CD4-positive, alpha-beta T cell treated with Interleukin-6 at 100 ng/mL for 8 hours (primary cell): ENCODE measurements at regions not wholly inside any gene's neighbourhood (a gene's known extent, or its start where the extent isn't known, plus 50 kb on each side); places are given as distances from the start of the nearest gene placed in this dataset.

ENCODE experiments used
- DNase-seq: peaks from one replicate; pipeline ENCODE4 v3.0.0-alpha.2; 2020; ENCODE audit warnings: mixed read lengths, low spot score

DNA sequence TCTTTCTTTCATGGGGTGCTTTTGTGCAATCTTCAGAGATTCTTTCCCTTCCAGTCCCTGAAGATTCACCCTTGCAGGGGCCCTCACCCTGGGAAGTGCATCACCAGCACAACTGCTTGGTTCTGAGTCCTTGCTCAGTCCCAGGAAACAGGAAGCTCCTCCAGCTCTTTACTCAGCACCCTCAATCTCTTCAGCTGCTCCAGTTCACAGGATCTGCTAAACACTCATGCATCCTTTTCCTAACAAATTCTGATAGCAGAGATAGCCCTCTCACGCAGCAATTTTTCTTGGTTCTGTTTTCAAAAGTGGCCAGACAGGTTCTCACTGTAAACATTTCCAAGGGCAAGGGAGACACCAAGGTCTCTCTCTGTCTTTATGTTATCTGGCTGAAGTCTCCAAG lies 823.1 kb downstream of the LIG4 start:
- no peak for DNase-seq

DNA sequence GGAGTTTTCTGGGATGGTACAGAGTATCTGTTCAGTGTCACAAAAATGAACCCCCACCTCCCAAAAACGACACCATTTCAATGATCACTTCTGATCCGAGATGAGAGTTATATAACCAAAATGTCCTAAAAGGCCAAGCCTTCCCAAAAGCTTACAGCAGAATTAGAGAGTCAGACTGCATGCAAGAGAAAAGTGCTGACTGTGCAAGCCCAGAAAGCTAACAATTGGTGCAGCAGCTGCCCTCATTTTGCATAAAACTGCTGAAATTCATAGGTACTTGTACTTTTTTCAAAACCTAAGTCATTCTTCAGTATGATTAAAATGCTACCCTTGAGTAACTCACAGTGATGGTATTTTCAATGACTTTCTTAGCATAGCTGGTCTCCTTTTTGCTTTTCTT lies 819.6 kb upstream of the ARGLU1 start:
- DNase-seq, result no peak

DNA sequence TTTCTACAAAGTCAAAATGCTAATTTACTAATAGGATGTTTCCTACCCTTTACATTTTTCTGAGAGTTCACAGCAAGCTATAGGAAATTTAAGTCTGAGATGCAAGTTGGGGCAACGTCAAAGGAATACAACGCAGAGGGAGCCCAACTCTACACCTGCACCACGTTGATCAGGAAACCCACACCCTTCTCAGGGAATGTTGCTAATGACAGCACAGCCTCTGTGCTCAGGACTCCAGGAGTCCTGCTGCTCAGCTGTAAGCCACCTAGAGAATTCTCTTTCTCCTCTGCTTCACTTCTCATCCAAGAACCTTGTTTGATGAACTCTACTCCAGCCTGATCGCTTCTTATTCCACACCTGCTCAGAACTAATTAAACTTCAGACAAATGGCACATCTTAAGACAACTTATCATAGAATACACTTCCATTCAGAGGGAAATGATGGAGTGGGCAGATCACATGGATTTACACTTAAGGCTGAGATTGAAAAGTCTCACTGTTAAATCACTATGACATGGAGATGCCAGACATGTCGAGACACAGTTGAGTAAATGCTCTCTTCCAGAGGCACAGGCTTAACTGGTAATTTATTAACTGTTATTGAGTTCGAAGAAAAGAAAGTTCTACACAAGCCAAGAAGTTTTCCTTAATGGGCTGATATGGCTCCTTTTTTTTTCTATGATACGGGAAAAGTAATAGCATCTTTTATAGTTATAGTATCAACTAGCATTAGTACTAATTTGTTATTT lies 811.6 kb upstream of the ARGLU1 start:
- DNase-seq, result no peak

DNA sequence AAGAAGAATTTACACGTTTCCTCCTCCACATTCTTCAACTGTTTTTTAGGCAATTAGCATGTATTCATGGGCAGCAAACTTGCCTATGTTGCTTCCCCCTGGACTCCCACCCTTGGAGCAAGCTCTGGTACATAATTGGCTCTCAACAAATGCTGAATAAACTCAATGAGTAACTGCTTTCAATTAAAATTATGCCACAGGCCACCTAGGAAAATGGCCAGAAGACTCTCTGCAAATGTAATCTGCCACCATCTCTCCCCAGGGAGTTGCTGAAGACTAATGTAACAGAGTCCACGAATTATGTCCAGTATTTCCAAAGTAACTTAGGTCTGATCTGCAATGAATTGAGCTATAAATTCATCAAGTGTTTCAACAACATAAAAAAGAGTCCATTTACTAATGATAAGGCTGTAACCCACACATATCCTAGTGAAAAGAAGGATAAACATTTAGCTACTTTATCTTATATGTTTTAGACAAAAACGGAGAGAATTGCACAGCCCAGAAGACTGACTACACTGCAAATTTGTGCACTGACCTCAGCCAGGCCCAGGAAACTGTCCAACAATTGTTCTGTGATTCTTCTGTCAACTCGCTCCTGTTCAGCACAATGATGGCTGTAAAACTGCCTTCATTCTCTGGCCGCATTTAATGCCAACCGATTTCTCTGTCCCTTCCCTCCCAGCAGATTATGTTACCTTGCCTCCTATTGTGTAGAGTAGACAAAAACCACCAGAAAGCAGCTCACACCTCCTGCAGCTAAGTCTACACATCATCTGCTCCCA lies 808.6 kb upstream of the ARGLU1 start:
- DNase-seq, result no peak

DNA sequence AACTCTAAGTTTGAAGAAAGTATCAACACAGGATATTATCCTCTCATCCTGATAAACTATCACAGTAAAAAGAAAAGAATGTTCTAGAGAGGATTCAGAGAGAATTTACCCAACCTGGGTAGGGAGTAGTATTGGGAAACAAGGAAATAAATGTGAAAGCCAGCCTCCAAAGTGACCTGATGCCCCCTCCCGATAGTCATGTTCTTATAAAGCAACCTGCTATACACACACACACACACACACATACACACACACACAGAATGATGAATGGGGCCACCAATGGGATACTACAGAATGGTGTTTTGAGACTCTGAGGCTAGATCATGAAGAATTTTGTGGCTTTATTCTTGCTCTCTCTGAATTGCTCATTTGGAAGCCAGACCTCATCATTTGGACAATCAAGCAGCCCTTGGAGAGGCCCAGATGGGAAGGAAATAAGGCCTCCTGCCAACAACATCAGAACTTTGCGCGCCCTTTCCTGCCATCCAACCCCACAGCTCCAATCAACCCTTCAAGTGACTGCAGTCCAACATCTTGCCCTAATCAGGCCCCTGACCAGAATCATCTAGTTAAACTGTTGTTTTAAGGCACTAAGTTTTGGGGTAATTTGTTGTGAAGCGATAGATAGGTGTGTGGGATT lies 807.9 kb upstream of the ARGLU1 start:
- no peak for DNase-seq

DNA sequence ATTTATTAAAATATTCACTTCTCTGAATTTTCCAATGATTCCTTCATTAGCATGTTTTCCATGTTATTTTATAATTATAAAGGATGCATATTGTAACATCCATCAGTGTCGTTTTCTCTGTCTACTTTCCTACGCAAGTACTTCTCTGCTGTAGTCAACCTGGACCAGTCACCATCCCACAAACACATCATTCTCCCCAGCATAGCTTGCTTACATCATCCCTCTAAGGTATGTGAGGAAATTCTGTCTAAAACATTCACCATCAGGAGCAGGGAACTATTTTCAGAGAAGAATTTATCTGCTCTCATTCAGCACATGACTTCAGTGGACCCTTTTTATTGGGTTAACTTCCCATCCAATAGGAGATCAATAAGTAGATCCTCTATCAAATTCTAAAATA lies 806.1 kb upstream of the ARGLU1 start:
- DNase-seq, result no peak

DNA sequence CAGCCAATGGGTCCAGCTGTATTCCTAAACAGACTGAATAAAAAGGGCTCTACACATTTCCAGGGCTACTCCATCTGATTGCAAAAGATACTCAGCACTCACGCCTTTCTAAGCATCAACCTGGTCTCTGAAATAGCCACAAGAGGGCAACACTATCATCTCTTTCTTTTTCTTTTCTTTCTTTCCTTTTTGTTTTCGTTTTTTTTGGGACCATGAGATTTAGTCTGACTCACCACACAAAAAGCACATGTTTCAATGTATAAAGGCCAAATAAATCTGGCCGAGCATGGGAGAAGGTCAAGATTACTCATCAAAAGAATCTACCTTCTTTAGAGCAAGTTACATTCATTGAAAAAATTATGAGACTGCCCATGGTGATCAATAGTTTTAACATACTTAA lies 805.6 kb upstream of the ARGLU1 start:
- DNase-seq, result no peak

DNA sequence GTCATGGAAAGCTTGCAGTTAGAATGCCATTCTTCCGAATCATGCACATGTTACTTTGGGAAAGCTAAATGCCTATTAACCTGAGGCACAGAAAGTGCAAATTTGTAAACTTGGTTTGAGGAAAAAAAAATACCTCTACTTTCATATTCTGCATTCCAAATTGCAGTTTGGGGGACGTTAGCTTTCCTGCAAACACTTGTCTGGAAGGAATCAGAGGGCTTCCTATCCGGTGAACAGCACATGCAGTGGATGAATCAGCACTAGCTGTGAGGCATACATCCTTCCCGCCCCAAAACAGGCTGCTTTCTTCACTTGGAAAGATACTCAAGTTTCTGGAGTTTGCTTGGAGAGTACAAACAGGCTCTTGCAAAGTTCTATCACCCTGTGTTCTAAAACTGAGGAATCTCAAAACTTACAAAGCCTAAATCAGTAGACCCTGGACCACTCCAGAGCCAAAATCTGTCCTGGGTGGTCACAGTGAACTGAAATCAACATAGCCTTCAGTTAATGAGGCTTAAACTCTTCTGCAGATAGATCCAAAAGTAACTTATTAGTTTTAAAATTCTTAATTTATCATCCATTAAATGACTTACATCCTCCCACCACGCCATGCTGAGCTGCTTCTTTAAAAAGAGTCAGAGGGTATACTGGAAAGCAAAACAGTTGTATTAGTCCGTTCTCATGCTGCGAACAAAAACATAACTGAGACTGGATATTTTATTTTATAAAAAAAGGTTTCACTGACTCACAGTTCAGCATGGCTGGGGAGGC lies 802.3 kb upstream of the ARGLU1 start:
- no peak for DNase-seq

DNA sequence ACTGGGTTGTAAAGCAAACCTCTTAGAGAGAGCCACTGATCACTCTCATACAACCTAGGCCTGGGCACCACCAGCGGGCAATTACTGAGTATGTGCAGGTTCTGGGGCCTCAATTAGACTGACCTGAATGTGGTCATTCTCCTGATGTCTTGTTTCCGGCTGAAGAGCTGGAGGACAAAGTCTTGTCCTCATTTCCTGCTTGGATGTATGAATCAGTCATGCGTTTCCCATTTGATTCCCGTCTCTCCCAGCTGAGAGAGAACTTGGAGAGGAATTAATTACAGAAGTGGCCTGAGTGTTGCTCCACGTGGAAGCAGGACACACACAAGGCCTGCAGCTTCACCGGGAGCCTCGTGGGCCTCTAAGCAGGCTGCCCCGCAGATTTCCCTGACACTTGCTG lies 799.3 kb upstream of the ARGLU1 start:
- no peak for DNase-seq

DNA sequence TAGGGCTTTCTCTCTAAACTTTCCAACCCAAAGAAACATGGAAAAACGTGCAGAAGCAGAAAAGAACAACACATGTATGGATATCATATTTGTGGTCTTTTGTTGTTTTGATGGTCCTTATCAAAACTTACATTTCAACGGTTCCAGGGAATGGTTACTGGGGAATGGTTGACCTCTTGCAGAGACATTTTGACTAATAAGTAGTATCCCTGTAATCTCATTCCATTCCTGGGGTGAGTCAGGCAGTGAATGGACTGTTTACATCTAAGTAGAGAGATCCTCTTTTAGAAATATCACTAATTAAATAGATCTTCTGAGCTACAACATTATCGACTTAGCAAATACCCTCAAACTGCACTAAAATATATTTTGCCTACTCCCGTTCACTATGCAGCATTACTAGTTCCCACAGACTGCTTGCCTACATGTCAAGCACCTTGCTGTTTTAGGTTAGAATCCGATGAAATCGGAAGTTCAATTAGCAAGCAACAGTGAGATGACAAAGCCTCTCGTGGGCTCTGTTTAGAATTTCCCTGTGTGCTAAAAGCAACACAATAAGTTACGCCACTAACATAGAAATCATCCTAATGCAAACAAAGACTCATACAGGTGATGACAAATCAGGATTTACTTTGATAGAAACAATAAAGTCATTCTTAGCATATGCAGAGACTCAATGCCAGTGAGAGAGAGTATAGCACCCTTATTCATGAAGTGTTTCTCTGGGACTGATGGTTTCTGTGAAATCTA lies 797.7 kb upstream of the ARGLU1 start:
- no peak for DNase-seq

DNA sequence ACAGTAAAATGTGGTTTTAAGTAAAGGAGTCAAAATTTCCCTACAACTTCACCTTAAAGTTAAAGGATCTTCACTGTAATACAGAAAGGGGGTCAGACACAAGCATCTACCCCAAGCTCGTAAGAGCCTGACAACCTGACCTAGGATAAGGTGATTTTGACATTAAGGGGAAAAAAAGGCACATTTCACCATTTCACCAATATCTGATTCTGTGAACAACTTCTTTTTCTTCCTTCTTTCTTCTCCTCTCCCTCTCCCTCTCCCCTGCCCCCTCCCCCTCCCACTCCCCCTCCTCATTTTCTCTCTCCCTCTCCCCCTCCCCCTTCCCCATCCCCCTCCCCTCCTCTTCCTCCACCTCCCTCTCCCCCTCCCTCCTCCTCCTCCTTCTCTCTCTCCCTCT lies 796.7 kb upstream of the ARGLU1 start:
- no peak for DNase-seq

DNA sequence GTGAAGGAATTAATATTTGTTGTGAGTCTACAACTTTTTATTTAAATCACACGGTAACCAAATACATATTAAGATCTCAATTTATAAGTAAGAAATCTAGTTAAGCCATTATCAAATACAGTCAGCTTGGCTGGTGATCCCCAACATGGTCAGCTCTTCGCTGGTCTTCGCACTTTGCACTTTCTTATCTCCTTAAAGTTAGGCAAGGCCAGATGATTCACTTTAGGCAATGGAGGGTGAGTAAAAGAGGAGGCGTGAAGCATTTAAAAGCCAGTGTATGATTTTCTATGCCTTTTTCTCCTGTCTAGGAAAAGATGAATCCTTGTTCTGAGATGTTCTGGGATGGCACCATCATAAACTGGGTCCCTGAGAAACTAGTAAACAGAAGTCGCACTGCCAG lies 793.7 kb upstream of the ARGLU1 start:
- no peak for DNase-seq

DNA sequence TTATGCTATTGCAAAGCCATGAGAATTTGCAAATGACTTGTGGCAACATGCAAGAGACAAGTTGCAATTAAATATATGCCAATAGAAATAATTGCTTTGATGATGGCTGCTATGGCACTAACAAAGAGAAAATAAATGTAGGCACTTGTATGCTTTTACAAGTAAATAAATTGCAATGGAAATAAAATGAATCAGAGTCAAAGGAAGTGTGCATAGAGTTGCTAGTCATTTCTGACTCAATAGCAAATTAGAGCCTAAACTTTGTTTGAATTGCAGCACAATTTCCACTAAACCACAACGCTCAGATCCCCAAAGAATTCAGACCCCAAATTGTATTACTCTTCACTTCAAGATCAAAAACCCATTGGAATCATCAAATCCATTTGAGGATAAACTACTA lies 792.1 kb upstream of the ARGLU1 start:
- DNase-seq, result no peak

DNA sequence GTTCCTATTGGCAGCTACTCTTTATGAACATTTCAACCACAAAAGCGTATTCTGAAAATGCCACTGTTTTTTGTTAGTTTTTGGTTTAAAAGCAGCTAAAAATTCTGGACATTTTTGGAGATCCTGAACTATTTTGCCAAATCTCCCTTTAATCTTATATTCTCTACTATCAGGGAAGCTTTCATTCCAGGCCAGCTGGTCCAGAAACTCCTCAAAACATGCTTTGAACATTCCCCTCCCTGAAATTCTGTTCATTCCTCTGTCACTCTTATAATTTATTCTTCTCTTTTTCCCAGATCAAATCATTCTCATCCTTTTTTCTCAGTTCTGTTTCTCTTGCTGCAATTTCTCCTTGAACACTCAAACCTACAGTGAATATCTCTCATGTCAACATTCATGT lies 790.9 kb upstream of the ARGLU1 start:
- DNase-seq, result no peak

DNA sequence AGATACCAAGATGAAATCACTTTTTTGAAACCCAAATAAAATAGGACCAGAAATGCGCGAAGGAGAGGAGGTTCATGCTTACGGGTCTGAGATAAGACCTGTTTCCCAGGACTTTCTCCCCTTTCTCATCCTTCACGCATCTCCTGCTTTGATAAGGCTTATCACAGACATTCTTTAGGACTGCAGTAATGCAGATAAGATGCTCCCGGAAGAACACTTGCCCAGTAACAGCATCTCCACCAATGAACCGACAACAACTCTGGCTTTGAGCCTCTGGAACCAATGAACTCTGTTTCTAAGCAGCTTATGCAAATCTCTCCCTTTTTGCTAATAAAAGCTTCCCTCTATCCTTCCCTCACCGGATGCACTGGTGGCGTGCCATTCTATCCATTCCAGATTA lies 783.4 kb upstream of the ARGLU1 start:
- DNase-seq, result no peak

DNA sequence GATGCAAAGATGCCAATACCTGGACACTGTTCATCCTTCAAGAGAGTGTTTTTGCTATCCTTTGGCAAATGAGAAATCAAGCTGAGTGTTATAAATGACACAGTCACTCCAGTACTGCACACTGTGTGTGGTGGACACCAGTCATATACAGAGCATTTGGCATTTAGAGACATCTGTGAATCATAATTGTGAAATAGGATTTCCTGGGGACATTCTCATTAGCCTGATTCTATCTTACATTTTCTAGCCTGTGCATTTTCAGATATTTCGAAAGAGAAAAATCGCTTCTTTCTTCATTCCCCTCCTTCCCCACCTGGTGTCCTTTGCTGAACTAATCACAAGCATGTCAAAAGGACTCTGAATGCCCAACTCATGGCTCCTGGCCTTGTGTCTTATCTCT lies 781.0 kb upstream of the ARGLU1 start:
- no peak for DNase-seq

DNA sequence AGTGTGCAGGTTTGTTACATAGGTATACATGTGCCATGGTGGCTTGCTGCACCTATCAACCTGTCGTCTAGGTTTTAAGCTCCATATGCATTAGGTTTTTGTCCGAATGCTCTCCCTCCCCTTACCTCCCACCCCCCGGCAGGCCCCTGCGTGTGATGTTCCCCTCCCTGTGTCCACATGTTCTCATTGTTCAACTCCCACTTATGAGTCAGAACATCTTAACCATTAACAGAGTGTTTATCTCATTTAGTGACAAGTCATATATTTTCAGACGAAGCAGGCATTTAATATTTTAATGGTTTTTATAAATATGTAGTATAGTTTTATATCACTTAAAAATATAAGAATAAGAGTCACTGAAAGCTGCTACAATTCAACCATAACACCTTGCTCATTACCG lies 780.5 kb upstream of the ARGLU1 start:
- no peak for DNase-seq

DNA sequence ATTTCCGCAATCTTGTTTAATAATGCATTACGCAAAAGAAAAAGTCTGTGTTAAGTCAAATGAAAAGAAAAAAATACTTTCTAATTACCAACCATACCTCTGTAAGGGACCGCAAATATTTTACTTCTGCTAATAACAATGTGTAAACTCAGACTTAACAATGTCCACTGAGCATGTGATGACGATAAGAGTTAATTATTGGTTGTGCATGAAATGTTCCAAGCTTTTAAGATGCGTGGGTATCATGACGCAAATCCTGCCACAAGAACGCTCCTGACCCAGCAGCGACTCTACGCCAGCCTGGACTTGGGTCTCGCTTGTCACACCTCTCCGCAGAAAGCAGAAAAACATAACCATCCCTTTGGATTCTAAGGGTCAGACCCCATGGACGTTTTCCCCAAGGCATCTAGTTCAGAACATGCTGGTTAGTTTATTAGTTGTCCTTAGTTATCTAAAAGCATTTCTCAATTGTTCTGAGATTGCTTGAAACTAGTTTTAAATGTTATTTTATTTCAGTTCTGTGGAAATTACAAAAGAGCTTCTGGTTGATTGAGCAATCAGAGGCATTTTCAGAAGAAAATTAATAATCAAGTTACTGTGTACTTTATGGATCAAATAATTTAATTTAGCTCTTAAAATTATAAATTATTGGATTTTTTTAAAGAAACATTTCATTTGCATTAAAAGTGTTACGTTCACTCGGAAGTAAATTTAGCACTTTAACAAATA lies 779.9 kb upstream of the ARGLU1 start:
- DNase-seq, result no peak

DNA sequence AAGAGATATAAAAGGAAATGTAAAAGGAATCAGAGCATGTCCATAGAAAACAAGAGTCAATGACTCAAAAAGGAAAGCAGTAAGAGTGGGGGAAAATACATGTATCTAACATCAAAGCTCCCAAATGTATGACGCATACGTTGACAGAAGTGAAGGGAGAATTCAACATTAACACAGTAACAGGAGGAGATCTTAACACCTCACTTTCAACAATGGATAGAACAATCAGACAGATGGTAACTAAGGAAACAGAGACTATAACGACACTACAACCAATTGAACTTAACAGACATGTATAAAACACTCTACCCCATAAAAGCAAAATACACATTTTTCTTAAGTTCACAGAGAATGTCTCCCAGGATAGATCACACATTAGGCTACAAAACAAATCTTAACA lies 774.8 kb upstream of the ARGLU1 start:
- no peak for DNase-seq

DNA sequence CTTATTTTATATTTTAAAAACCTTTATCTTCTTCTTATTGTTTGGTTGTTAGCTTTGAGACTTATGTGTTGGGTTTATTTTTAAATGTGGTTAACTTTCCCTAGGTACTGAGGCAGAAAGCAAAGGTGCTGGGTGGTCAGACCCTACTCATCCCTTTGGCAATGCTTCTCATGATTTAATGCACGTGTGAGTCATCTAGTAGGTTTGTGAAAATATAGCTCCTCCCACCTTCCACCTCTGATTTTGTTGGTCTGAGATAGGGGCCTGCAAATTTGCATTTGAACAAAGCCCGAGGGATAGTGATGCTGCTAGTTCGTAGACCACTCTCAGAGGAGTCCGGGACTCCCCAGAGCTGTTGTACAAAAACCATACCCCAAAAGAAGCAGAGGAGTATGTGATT lies 771.3 kb upstream of the ARGLU1 start:
- DNase-seq, result no peak

DNA sequence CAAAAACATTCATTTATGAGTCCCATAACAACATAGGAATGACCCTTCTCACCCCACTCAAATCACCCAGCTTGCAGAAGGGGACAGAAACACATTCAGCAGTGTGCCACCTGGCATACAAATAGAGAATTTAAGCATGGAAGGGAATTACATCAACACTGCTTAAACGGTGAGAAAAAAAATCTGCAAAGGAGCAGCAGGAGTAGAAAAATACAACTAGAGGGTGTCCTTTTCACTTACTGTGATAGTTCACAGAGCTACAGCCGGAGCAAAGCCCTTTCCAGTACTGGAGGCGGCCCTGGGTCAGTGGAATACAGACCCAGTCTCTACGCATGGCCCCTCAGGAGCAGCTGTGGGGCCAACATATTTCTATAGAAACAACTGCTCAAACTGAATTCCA lies 764.3 kb upstream of the ARGLU1 start:
- DNase-seq, result no peak
